Fibroblast of skin of back (primary cell): ENCODE measurements at regions not wholly inside any gene's neighbourhood (a gene's known extent, or its start where the extent isn't known, plus 50 kb on each side); places are given as distances from the start of the nearest gene placed in this dataset.
A peak's percentile ranks its signal among the peaks of the same experiment; 100 is the strongest.
"Not testable (repeated sequence)": the region's sequence is repeated elsewhere in the genome, so short reads cannot be mapped to it uniquely, and the experiment has no call there.

Experiments used
- DNase-seq: peaks from one replicate; pipeline ENCODE4 v3.0.0-alpha.2; 2013

DNA sequence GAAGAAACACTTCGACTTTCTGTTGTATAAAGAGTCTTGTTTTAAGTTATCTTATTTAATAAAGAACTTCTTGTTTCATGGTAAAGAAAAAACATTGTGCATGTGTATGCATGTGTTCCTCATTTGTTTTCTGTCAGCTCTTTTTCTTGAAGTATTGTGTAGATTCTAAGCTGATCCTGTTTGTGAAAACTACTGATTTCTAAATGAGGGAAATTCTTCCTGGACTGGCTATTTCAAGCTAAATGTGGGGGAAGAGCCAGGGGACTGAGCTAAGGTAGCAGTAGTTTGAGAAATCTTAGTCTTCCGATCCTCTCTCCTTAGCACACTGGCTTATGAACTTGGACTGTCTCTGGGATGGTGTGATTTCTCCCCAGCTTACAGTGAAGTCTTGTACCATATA lies 56.4 kb upstream of the RBMS1 start:
- no peak for DNase-seq

DNA sequence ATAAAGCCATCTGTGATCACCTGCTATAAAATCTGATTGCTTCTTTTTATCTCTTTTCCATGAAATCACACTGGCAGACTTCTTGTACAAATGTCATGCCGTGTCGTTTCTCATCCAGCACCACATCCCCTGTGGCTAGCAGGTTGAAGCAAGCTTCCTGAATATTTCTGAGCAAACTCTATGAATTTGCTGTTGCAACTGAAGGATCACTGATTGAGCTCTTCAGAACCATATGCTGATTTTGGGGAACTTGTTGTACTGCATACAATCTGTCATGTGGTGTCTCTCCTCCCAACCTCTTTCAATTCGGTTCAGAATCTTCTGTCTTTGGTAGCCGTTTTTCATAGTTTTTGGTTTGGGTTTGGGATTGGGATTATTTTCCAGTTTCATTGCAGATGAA lies 57.7 kb upstream of the RBMS1 start:
- no peak for DNase-seq

DNA sequence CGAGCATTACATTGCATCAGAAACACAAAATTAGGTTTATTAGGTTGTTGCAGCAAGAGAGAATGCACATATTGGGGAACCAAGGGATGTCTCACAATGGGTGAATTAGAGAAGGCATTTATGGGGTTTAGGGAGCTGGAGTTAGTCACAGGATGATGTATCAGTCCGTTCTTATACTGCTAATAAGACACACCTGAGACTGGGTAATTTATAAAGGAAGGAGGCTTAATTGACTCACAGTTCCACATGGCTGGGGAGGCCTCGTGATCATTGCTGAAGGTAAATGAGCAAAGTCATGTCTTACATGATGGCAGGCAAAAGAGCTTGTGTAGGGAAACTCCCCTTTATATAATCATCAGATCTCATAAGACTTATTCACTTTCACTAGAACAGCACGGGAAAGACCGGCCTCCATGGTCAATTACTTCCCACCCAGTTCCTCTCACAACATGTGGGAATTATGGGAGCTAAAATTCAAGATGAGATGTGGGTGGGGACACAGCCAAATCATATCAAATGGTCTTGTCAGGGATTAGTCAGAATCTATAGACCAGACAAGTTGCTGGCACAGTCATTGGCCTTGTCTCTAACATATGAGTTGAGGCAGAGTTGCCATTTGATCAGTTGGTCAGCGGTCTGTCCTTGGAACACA lies 61.9 kb upstream of the RBMS1 start:
- no peak for DNase-seq

DNA sequence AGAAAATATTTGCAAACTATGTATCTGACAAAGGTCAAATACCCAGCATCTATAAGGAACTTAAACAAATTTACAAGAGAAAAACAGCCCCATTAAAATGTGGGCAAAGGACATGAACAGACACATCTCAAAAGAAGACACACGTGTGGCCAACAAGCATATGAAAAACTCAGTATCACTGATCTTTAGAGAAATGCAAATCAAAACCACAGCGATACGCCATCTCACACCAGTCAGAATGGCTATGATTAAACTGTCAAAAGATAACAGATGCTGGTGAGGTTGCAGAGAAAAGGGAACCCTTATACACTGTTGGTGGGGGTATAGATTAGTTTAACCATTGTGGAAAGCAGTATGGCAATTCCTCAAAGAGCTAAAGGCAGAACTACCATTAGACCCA lies 64.3 kb upstream of the RBMS1 start:
- no peak for DNase-seq

DNA sequence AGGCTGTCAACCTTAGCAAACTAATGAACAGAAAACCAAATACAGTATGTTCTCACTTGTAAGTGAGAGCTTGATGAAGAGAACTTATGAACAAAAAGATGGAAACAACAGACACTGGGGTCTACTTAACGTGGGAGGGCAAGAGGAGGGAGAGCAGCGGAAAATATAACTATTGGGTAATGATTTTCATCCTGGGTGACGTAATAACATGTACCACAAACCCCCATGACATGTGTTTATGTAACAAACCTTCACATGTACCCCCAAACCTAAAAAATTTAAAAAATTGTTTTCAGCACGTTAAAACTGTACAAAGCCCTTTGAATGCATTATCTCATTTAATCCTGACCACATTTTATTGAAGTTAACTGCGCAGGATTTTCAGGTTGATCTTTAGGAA lies 64.9 kb upstream of the RBMS1 start:
- no peak for DNase-seq

DNA sequence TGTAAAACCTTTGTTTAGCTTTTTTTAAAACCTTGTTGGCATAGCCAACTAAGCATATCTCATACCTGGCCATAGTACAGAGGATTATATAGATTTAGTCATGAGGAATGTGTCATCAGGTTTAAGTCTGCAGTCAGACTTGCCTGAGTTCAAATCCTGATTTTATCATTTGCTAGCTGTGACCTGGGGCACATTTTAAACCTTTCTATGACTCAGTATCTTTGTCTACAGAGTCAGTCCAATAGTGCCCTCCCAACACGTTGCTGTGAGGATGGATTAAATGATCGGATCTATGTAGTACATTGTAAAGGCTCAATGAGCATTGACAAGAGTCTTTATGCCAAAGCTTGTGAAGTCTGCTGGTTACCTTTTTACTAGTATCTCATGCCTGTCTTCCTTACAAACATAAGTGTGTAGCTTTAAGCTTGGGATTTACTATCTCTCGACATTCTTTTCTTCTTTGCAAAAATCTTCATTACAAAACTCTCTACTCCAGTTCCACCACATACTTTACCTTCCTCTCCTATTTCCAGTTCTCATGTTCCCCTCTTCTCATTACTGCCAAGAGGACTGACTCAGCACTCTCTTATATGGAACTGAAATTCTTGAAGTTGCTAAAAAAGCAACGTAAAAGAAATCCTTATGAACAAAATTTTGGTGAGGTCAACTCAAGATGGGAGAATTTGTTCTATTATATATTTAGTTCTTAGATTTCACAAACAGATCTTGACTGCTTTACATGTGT lies 68.1 kb upstream of the RBMS1 start:
- peak; percentile 64 for DNase-seq

DNA sequence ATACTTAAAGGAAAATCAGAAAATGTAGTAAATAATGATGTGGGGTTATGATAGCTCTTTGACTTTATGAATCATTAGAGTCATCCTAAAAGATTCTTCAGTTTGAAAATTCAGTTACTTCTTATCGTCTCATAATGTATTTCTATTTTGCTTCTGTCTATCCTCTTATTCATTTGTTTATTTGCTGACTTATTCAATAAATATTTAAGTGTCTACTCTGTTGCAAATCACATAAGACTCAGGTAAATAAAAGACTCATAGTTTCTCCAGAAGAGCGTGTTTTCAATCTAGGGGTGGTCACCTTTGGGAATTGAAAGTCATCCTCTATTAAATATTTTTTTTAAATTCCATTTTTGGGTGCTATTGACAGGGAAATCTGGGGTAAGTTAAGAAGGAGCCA lies 69.1 kb upstream of the RBMS1 start:
- no peak for DNase-seq

DNA sequence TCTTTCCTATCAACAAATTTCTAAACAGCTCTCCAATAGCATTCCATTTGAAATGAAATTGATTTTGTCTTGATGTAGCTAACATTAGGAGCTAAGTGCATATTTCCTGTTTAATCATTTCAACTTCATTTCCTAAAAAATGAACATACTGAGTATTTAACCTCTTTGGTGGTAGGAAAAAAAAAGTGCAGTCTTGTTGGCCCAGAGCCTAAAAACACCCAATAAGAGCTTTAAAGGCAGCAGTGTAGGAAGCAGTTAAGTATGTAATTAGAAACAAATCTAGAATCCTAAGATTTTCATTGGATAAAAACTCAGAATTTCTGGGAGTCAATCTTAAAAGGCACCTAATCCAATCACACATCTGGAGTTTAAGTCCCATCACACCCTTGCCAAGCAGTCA lies 71.0 kb upstream of the RBMS1 start:
- DNase-seq: no peak

DNA sequence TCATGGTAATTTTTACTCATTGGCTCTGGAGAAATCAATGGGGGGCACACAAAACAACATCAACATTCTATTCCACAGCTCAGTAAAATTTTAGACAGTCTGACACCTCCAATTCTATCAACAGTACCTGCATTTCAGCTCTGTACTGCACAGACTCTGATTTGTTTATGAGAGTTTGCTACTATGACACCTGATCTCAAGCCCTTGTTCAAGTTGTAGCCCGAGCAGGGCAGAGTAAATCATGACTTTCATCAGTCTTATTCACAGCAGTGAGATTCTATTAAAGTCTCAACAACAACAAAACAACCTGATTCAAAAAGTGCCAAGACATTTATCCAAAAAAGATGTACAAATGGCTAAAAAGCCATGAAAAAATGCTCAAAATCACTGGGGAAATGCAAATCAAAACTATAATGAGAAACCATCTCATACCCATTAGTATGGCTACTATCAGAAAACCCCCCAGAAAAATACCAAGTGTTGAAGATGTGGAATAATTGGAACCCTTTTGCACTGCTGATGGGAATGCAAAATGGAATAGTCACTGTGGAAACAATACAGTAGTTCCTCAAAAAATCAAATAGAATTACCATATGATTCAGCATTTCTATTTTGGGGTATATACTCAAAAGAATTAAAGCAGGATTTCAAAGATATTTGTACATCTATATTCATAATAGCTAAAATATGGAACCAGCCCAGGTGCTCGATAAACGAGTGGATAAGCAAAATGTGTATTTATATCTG lies 71.7 kb upstream of the RBMS1 start:
- no peak for DNase-seq

DNA sequence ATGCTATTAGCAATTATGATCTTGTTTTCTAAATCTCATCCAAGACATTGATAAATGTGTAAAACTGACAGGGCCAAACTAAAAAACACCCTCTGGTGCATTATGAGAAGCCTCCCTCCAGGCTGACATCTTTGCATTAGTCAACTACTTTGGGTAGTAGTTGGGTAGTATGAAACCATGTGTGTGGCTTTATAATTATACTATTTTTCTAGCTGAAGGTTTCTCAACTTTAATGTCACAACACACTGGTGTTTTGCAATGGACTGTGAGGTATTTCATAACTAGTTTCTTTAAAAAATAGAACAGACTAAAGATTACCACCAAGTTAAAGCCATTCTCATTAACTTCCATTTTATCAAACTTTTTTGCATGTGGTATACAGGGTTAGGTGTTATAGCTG lies 73.1 kb upstream of the RBMS1 start:
- no peak for DNase-seq

DNA sequence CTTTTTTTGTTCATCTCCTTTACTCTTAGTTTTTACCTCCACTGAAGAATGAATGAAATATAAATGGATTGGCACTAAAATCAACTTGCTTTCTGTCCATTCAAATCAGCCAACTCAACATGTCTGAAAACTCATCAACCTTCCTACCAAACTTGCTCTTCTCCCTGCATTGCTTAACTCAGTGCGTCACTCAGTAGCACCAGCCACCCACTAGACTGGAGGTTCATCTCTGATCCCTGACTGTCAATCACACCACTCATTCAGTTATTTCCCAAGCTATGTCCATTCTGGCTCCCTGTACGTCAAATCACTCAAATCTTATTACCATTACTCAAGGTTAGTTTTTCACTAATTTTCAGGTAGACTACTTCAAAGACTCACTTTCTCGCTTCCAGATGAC lies 75.2 kb upstream of the RBMS1 start:
- DNase-seq: no peak

DNA sequence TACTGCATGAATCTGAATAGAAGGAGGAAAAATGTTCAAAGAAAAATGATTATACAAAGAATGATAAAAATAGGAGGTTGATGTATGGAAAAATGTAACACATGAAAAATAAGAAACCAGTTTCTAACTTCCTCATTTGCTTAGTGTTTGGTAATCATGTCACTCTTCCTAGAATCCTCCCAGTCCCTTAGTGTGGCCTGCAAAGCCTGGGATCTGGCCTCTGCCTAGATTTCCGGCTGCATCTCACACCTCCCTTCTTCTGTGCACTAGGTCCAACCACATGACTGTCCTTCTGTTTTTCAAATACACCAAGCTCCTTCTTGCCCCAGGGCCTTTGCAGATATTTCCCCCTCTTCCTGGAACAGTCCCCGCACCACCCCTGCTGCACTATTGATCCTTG lies 76.8 kb upstream of the RBMS1 start:
- no peak for DNase-seq

DNA sequence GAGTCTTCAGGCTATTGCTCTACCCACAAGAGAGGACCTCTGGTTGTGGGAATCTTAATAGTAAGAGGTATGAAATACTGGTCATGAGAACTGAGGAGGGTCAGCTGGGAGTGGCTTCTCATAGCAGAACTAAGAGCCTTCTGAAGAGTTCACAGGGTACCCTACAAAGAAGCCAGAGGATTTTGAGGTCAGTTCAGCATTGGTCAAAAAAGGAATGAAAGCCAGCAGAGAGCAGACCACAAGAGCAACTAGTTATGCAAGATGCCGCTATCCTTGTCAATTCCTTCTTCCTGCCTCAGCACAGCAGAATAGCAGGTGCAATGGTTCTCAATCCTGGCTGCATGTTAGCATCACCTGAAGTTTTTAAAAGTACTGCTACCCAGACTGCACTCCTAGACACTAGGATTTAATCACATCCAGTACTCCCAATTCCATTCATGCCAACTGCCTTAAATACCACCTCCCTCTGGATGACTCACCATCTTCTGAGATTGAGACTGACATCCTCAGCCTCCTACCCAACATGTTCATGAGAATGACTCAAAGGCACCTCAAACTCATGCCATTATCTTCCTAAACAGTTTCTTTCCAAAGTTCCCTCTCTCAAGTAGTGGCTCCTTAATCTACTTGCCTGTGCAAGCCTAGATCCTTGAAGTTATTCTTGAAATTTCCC lies 81.0 kb upstream of the RBMS1 start:
- peak; percentile 96 for DNase-seq

DNA sequence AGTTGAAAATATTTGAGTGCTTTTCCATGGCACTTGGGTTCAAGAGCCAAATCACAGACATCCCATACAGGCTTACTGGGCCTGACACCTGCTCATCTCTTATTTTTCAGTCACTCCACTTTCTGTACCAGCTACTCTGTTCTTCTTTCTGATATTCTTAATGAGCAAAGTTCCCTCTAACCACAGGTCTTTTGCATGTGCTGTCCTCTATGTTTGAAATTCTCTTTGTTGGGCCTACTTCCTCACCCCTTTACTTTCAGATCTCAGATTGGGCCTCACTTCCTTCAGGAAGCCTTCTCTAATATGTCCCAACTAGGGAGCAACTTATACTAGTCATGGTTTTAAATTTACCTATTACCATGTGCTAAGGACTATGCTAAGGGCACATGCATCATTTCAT lies 81.8 kb upstream of the RBMS1 start:
- DNase-seq: no peak

DNA sequence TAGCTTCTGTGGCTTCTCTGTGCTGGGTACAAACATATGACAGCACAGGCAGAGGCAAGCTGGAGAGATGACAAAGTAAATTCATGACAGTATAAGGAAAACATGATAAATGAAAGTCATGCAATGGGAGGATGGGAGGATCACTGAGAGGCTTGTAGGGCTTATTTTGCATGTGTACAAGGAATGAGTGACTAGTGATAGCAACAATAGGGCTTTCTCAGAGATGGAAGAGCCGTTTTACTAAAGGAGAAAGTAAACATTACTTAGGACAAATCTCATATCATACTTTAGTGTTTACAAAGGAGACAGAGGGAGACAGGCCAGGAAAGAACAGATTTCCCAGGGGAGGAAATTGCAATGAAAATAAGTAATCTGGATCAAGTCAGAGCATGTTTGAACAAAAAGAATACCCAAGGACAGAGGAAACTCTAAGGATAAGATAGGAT lies 82.5 kb upstream of the RBMS1 start:
- peak; percentile 94 for DNase-seq

DNA sequence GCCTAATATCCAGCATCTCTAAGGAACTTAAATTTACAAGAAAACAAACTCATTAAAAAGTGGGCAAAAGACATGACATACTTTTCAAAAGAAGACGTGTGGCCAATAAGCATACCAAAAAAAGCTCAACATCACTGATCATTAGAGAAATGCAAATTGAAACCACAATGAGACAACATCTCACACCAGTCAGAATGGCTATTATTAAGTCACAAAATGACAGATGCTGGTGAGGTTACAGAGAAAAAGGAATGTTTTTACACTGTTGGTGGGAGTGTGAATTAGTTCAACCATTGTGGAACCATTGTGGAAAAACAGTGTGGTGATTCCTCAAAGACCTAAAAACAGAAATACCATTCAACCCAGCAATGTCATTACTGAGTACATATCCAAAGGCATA lies 83.5 kb upstream of the RBMS1 start:
- not testable (repeated sequence) for DNase-seq

DNA sequence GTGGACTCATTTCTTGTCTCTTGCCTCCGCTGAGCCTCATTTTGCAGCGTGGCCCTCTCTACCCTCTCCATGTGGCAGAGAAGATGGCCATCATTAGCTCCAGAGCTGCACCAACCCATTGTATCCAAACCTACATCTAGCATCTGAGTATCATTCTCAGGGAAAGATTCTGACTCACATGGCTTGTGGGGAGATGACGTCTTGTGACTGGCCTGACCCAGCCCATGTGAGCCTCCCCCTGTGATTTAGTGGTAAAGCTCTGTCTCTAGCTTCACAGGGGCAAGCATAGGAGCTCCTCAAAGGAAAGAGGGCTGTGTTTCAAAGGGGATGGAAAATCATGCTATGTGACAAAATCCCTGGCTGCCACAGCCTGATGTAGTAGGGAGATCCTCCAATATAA lies 87.4 kb upstream of the RBMS1 start:
- peak; percentile 67 for DNase-seq

DNA sequence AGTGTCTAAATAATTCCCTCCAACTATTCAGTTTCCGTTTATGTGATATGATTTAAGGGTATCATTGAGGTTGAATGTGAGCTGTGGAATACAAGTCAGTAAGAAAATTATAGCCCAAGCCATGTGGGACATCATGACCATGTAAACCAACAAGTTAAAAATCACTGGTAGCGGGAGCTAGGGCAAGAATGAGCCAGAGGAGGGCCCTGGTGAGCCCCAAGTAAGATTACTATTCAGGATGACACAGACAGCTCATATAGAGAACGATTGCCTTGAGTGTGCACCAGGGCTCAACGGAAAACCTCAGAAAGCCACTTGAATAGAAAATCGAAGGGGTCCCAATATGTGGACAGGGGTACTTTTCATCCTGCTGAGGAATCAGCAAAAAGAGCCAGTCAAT lies 87.8 kb upstream of the RBMS1 start:
- DNase-seq: no peak

DNA sequence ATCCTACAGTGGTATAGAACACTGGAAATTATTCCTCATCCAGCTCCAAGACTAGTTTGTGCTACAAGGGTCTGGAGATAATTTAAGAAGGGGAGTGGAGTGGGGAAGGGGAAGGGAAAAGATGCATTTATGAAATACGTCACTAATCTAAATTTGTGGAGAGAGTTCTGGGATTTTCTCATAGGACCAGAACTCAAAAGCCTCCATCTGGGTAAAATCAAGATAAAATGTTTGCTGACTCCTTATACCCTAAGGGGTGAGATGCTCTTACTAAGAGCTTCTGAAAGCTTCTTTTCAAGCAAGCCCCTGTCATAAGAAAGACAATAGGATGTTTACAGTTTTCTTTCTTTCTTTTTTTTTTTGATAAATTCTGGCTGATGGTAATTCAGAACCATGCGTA lies 88.5 kb upstream of the RBMS1 start:
- no peak for DNase-seq

DNA sequence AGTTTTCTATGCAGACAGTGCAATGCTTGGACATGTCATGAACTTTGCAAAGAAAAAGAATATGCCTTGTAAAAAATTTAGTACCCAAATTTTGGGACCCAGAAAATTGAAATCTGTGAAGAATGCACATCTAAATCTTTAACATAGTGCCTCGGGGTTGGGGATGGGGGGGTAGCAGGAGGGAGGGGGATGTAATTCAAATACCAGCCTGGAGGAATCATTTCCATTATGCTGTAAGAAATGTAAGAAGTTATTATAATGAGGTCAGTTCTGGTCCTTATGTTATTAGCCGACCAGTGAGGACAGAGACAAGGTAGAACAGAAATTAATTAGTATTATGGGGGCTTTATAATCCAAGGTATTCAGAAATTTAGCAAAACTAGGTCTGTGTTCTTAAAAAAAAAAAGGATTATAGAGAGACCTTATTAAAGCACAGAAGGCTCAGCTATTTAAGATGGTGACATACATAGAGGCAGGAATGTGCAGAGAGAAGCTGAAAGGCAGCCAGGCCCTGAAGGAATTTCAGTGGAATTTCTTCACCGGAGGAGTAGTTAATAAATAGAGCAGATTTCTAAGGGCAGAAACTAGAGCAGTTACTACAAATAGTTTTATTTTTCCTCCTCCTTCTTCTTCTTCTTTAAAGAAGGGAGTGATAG lies 89.0 kb upstream of the RBMS1 start:
- no peak for DNase-seq

DNA sequence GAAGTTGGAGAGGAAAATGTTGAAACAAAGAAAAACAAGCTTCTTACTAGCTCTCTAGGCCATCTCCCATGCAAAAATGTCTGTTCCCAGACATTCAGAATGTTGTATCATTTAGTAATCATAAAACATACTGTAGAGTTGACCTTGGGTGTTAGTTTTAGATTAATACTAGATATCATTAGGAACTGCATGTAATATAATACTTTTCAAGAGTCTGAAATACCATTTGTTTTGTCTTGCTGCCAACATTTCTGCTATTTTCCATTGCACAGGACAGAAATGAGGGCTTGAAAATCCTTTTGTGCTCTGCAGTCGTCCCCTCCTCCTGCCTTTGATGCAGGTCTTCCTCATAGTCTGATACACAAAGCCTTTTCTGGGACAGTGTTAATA lies 89.5 kb upstream of the RBMS1 start:
- DNase-seq: peak; percentile 88

DNA sequence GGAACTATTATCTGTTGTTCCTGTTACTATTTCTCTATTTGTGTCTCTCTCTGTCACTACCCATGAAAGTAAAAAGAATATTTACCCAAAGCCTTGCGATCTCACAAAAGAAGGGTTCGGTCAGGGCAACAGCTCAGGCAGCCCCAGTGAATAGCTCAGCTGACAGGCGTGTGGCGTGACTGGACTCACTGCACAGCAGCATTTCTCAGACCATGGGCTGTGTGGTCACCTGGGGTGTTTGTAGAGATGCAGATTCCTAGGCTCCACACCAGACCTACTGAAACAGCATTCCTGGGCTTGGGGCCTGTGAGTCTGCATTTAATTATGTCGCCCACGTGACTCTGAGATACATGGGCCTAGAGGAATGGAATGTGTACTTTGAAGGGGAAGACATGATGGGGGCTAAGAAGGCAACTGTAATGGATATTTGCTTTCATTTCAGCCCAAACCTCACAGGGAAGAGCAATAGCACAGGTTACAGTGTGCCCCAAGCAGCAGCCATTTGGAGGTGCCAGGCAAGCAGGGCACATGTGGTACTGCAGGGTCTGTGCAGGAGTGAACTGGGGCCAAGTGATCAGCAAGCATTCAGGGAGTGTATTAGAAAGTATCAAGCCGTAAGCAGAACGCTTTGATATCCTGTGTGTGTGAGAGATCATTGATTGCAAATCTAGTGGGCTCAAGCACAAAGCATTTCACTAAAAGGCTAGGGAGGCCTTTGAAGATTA lies 90.4 kb upstream of the RBMS1 start:
- DNase-seq: no peak
